ENCODE measurements at regions not wholly inside any gene's neighbourhood (a gene's known extent, or its start where the extent isn't known, plus 50 kb on each side); places are given as distances from the start of the nearest gene placed in this dataset.

DNA sequence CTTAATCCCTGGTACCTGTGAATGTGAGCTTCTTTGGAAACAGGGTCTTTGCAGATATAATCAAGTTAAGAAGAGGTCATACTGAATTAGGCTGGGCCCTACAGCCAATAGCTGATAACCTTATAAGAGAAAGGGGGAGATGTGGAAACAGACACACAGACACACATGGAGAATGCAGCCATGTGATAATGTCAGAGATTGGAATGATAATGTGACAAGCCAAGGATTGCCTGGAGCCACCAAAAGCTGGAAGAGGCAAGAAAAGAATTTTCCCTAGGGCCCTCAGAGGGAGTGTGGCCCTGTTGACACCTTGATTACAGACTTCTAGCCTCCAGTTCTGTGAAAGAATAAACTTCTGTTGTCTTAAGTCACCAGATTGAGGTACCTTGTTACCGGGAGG is 114.5 kb upstream of the SOD1 start (continued):
- TF ChIP-seq GABPA (IDR thresholded peaks at IDR 0.05; ENCODE audit: low read depth) (no peak), ZNF24 (IDR thresholded peaks at IDR 0.05) (no peak), EED (IDR thresholded peaks at IDR 0.05; ENCODE audit: low read depth) (no peak), POLR2AphosphoS5 (IDR thresholded peaks at IDR 0.05; ENCODE audit: low read length) (no peak), CBFB (IDR thresholded peaks at IDR 0.05; ENCODE audit: low read depth) (no peak)
- TF ChIP-seq, protein P1, sequence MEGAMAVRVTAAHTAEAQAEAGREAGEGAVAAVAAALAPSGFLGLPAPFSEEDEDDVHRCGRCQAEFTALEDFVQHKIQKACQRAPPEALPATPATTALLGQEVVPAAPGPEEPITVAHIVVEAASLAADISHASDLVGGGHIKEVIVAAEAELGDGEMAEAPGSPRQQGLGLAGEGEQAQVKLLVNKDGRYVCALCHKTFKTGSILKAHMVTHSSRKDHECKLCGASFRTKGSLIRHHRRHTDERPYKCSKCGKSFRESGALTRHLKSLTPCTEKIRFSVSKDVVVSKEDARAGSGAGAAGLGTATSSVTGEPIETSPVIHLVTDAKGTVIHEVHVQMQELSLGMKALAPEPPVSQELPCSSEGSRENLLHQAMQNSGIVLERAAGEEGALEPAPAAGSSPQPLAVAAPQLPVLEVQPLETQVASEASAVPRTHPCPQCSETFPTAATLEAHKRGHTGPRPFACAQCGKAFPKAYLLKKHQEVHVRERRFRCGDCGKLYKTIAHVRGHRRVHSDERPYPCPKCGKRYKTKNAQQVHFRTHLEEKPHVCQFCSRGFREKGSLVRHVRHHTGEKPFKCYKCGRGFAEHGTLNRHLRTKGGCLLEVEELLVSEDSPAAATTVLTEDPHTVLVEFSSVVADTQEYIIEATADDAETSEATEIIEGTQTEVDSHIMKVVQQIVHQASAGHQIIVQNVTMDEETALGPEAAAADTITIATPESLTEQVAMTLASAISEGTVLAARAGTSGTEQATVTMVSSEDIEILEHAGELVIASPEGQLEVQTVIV (IDR thresholded peaks at IDR 0.05; ENCODE audit: borderline replicate concordance, partially characterized antibody), result no peak
- TF ChIP-seq, protein P2, sequence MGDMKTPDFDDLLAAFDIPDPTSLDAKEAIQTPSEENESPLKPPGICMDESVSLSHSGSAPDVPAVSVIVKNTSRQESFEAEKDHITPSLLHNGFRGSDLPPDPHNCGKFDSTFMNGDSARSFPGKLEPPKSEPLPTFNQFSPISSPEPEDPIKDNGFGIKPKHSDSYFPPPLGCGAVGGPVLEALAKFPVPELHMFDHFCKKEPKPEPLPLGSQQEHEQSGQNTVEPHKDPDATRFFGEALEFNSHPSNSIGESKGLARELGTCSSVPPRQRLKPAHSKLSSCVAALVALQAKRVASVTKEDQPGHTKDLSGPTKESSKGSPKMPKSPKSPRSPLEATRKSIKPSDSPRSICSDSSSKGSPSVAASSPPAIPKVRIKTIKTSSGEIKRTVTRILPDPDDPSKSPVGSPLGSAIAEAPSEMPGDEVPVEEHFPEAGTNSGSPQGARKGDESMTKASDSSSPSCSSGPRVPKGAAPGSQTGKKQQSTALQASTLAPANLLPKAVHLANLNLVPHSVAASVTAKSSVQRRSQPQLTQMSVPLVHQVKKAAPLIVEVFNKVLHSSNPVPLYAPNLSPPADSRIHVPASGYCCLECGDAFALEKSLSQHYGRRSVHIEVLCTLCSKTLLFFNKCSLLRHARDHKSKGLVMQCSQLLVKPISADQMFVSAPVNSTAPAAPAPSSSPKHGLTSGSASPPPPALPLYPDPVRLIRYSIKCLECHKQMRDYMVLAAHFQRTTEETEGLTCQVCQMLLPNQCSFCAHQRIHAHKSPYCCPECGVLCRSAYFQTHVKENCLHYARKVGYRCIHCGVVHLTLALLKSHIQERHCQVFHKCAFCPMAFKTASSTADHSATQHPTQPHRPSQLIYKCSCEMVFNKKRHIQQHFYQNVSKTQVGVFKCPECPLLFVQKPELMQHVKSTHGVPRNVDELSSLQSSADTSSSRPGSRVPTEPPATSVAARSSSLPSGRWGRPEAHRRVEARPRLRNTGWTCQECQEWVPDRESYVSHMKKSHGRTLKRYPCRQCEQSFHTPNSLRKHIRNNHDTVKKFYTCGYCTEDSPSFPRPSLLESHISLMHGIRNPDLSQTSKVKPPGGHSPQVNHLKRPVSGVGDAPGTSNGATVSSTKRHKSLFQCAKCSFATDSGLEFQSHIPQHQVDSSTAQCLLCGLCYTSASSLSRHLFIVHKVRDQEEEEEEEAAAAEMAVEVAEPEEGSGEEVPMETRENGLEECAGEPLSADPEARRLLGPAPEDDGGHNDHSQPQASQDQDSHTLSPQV (IDR thresholded peaks at IDR 0.05), result no peak
- TF ChIP-seq, protein P3, sequence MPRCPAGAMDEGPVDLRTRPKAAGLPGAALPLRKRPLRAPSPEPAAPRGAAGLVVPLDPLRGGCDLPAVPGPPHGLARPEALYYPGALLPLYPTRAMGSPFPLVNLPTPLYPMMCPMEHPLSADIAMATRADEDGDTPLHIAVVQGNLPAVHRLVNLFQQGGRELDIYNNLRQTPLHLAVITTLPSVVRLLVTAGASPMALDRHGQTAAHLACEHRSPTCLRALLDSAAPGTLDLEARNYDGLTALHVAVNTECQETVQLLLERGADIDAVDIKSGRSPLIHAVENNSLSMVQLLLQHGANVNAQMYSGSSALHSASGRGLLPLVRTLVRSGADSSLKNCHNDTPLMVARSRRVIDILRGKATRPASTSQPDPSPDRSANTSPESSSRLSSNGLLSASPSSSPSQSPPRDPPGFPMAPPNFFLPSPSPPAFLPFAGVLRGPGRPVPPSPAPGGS (IDR thresholded peaks at IDR 0.05; ENCODE audit: borderline replicate concordance, insufficient read depth, low read depth, low read length, poor library complexity, severe bottlenecking), result no peak
